Endodermal cell (in vitro differentiated cells): ENCODE measurements at regions not wholly inside any gene's neighbourhood (a gene's known extent, or its start where the extent isn't known, plus 50 kb on each side); places are given as distances from the start of the nearest gene placed in this dataset.
"Not testable (repeated sequence)": the region's sequence is repeated elsewhere in the genome, so short reads cannot be mapped to it uniquely, and the experiment has no call there.

ENCODE experiments used
- DNase-seq: peaks from one replicate; pipeline ENCODE4 v3.0.0-alpha.2; 2017
- H3K27ac ChIP-seq: 2 replicates; pipeline ENCODE4 v1.5.1; 2013; ENCODE audit warnings: mild to moderate bottlenecking, low read depth, low read length, moderate library complexity
- H3K27me3 ChIP-seq: 2 replicates; pipeline ENCODE4 v1.6.1; 2013; ENCODE audit warnings: mild to moderate bottlenecking, low read length, moderate library complexity; ENCODE audit not compliant: insufficient read depth, control insufficient read depth, poor library complexity, severe bottlenecking
- H3K36me3 ChIP-seq: 2 replicates; pipeline ENCODE4 v1.7.0; 2013; ENCODE audit warnings: mild to moderate bottlenecking, low read length, moderate library complexity; ENCODE audit not compliant: control insufficient read depth, insufficient read depth
- H3K4me1 ChIP-seq: one replicate; pipeline ENCODE4 v1.7.0; 2013; ENCODE audit warnings: low read length; ENCODE audit not compliant: control insufficient read depth, insufficient read depth
- H3K4me3 ChIP-seq: 2 replicates; pipeline ENCODE4 v1.5.1; 2013; ENCODE audit warnings: mild to moderate bottlenecking, low read length, moderate library complexity
- H3K9ac ChIP-seq: 2 replicates; pipeline ENCODE4 v1.6.1; 2013; ENCODE audit warnings: mild to moderate bottlenecking, low read length, moderate library complexity; ENCODE audit not compliant: poor library complexity, severe bottlenecking; ENCODE audit errors: extremely low read depth
- H3K9me3 ChIP-seq: 2 replicates; pipeline ENCODE4 v1.6.1; 2013; ENCODE audit warnings: mild to moderate bottlenecking, low read length, moderate library complexity; ENCODE audit not compliant: control insufficient read depth
- H3K27ac Mint-ChIP-seq: 2 replicates; pipeline ENCODE4 v1.8.0; 2020; ENCODE audit warnings: mixed read lengths
- H3K27me3 Mint-ChIP-seq: 2 replicates; pipeline ENCODE4 v1.8.0; 2021; ENCODE audit warnings: mild to moderate bottlenecking, mixed read lengths; ENCODE audit not compliant: insufficient read depth
- H3K36me3 Mint-ChIP-seq: 2 replicates; pipeline ENCODE4 v1.8.0; 2020; ENCODE audit warnings: low read depth, mixed read lengths
- H3K4me1 Mint-ChIP-seq: 2 replicates; pipeline ENCODE4 v1.8.0; 2020; ENCODE audit warnings: mixed read lengths
- H3K4me3 Mint-ChIP-seq: 2 replicates; pipeline ENCODE4 v1.8.0; 2020; ENCODE audit warnings: mild to moderate bottlenecking, moderate library complexity, mixed read lengths
- H3K9me3 Mint-ChIP-seq: 2 replicates; pipeline ENCODE4 v1.8.0; 2020; ENCODE audit warnings: mild to moderate bottlenecking, mixed read lengths
- CTCF ChIP-seq: fragments of 200-600 bp; sonication (generic); conservative IDR thresholded peaks from 2 replicates; pipeline ENCODE4 v1.5.0; 2021; ENCODE audit warnings: antibody characterized with exemption, mild to moderate bottlenecking
- WGBS, 2 experiments: methylation state at CpG; one replicate each; pipeline versions ENCODE4 v1.1.5 to v1.1.7; 2013; ENCODE audit warnings: missing lambda C conversion rate in 2 of 2, mixed read lengths in 1 of 2; ENCODE audit not compliant: insufficient coverage in 1 of 2, insufficient read length in 1 of 2; 5-methylcytosine and 5-hydroxymethylcytosine counted together

GRCh38 chr6:81262656-81263055, 489.8 kb downstream of the TENT5A start:
- H3K27ac ChIP-seq, result no peak overlapping the region
- no peaks in the 10 kb centered on the region for H3K9me3 Mint-ChIP-seq
- DNase-seq, result no peak
- H3K4me3 ChIP-seq, result no peak overlapping the region
- no peak overlapping the region for H3K27ac Mint-ChIP-seq
- no peaks in the 10 kb centered on the region for H3K36me3 Mint-ChIP-seq
- H3K36me3 ChIP-seq, result no peaks in the 10 kb centered on the region
- no peaks in the 10 kb centered on the region for H3K4me1 ChIP-seq
- no peak overlapping the region for H3K4me3 Mint-ChIP-seq
- no peaks in the 10 kb centered on the region for H3K9me3 ChIP-seq
- peaks cover 7% of the 10 kb centered on the region for H3K27me3 Mint-ChIP-seq
- H3K27me3 ChIP-seq, result no peaks in the 10 kb centered on the region
- 93 to 98% methylated on average over 6 to 8 of the region's 8 CpGs for WGBS, 2 experiments
- no peak for TF ChIP-seq CTCF
- no peaks in the 10 kb centered on the region for H3K4me1 Mint-ChIP-seq
- no peak overlapping the region for H3K9ac ChIP-seq

GRCh38 chr6:81256223-81256622, 496.3 kb downstream of the TENT5A start:
- H3K4me1 ChIP-seq, H3K9me3 ChIP-seq, H3K27ac ChIP-seq, H3K27ac Mint-ChIP-seq, H3K27me3 Mint-ChIP-seq, H3K4me3 Mint-ChIP-seq, H3K27me3 ChIP-seq, H3K4me3 ChIP-seq, DNase-seq, H3K36me3 ChIP-seq, H3K4me1 Mint-ChIP-seq, H3K36me3 Mint-ChIP-seq, H3K9ac ChIP-seq: not testable (repeated sequence)
- 85 to 95% methylated on average over 4 to 6 of the region's 6 CpGs for WGBS, 2 experiments
- peaks cover 10% of the 10 kb centered on the region for H3K9me3 Mint-ChIP-seq

GRCh38 chr6:81253821-81254220, 498.7 kb downstream of the TENT5A start:
- Mint-ChIP-seq H3K4me1 (no peaks in the 10 kb centered on the region), H3K27ac (no peak overlapping the region), H3K27me3 (peaks cover 2% of the 10 kb centered on the region), H3K4me3 (no peak overlapping the region), H3K9me3 (peaks cover 10% of the 10 kb centered on the region), H3K36me3 (no peaks in the 10 kb centered on the region)
- peaks cover 3% of the 10 kb centered on the region for H3K9me3 ChIP-seq
- TF ChIP-seq CTCF, result no peak
- no peak overlapping the region for H3K9ac ChIP-seq
- DNase-seq, result no peak
- H3K4me1 ChIP-seq, result no peaks in the 10 kb centered on the region
- H3K36me3 ChIP-seq, result no peaks in the 10 kb centered on the region
- no peak overlapping the region for H3K27ac ChIP-seq
- H3K27me3 ChIP-seq, result no peaks in the 10 kb centered on the region
- H3K4me3 ChIP-seq, result no peak overlapping the region

- no peaks in the 10 kb centered on the region for H3K4me1 ChIP-seq
- H3K36me3 ChIP-seq, result no peaks in the 10 kb centered on the region
- no peak overlapping the region for H3K9ac ChIP-seq
- no peak overlapping the region for H3K27ac ChIP-seq
- TF ChIP-seq CTCF, result no peak
- Mint-ChIP-seq H3K9me3 (peaks cover 10% of the 10 kb centered on the region), H3K4me1 (no peaks in the 10 kb centered on the region), H3K4me3 (no peak overlapping the region), H3K27ac (no peak overlapping the region), H3K27me3 (peaks cover 1% of the 10 kb centered on the region), H3K36me3 (no peaks in the 10 kb centered on the region)
- peaks cover 3% of the 10 kb centered on the region for H3K9me3 ChIP-seq
- H3K27me3 ChIP-seq, result no peaks in the 10 kb centered on the region
- DNase-seq, result no peak
- 93 to 100% methylated on average over 1 to 4 of the region's 4 CpGs for WGBS, 2 experiments
- no peak overlapping the region for H3K4me3 ChIP-seq
Measured at GRCh38 chr6:81252231-81252630, 500.2 kb downstream of the TENT5A start.
